HG03025 (cell line): ENCODE measurements at regions not wholly inside any gene's neighbourhood (a gene's known extent, or its start where the extent isn't known, plus 50 kb on each side); places are given as distances from the start of the nearest gene placed in this dataset.

ENCODE experiments used
- ATAC-seq: cut with Tn5 transposase; IDR thresholded peaks from one replicate; pipeline ENCODE4 v1.9.1; 2021; ENCODE audit warnings: mild to moderate bottlenecking, moderate library complexity; ENCODE audit not compliant: unreplicated experiment, low FRiP score

DNA sequence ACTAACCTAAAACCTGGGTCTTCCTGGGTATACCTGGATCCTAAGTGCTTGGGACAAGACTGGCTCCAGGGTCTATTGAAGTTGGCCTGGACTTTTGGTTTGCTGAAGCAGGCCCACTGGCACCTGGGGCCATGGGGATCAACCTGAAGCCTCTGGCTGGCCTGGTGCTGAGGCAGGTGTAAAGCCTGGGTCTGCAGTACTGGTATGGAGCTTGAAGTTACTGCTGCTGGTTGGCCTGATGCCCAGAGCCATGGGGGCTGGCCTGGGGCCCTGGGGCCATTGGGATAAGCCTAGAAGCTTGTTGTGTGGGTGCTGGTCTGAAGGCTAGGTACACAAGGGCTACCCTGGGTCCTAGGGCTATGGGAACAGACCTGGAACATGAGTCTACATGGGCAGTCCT is 743.2 kb upstream of the GRIA3 start:
- no peak for ATAC-seq

- no peak for ATAC-seq
These were observed 742.6 kb upstream of the GRIA3 start for GRCh38 chrX:122441451-122441850.

DNA sequence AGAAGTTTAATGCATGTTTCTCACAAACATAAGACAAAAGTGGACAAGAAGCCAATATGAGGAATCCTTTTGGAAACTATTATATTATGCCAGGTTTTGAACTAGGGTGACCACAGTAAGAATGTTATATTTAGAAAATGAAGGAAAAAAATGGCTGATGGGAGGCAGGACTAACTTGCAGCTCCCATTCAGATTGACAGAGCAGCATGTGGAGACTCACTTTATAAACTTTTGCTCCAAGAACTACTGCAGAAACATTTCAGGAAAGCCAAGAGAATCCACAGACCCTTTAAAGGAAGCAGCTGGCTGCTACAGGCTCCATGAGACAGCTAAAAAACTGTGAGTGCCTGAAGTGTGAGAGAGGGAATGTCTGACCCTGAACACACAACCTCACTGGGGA is 738.6 kb upstream of the GRIA3 start:
- ATAC-seq: no peak

DNA sequence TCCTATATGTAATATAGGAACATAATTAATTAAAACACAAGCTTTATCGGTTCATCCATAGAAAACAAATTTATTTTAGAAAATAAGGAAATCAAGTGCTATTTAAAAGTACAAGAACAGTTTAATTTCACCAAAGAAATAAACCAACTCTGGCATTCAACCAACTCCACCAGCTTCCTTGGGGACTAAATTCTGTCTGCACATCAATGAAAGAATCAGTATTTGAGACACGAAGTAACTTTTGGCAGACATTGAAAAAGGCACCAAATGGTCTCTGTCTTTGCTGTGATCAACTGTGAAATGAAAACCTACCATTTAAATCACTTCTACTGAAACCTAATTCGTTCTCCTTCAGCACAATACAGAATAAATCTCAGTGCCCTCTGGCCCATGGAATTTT is 719.7 kb upstream of the GRIA3 start:
- ATAC-seq: no peak

- ATAC-seq: no peak
These were observed 708.8 kb upstream of the GRIA3 start for GRCh38 chrX:122475306-122475705.

DNA sequence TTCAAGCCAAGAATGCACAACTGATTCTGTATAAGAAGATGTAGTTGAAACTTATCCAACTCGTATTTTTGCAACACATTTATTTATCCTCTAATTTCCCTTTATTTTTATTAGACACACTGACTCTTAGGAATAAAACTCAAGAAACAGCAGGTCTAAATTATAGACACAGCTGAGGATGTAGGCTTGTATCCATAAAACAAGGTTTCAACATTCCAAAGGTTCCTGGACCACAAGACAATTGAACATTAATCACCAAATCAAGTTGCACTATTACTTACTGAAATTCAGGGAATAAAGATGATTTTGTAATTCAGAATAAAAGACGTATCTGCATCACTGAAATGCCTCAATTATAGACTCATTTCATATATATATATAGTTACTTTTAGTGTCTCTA is 683.5 kb upstream of the GRIA3 start:
- no peak for ATAC-seq

DNA sequence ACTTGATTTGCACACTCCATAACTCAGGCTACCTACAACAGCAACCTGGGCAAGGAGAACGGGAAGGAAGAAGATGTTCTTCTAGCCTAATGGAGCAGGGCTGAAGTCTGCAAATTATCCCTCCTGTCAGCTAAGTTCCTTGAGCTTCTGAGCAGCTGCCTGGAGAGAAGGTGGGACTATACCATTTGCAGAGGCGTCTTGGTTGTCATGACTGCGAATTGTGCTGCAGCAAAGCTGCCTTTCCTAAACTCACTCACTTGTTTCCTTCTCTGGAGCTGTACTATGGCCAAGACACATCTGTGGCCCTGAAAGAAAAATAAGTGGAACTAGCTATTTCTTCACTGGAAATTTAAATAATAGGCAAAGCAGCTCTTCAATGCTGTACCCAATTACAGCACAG is 682.4 kb upstream of the GRIA3 start:
- no peak for ATAC-seq

- ATAC-seq: no peak
These were observed 680.1 kb upstream of the GRIA3 start for GRCh38 chrX:122504026-122504425.

- no peak for ATAC-seq
These were observed 671.5 kb upstream of the GRIA3 start for GRCh38 chrX:122512561-122513072.

DNA sequence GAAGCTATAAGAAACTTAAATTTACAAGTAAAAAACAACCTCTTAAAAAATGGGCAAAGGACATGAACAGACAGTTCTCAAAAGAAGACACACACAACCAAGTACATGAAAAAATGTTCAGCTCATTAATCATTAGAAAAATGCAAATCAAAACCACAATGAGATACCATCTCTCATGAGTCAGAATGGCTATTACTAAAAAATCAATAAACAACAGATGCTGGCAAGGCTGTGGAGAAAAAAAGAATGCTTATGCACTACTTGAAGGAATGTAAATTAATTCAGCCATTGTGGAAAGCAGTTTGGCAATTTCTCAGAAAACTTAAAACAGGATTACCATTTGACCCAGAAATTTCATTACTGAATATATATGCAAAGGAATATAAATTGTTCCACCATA is 666.3 kb upstream of the GRIA3 start:
- no peak for ATAC-seq

DNA sequence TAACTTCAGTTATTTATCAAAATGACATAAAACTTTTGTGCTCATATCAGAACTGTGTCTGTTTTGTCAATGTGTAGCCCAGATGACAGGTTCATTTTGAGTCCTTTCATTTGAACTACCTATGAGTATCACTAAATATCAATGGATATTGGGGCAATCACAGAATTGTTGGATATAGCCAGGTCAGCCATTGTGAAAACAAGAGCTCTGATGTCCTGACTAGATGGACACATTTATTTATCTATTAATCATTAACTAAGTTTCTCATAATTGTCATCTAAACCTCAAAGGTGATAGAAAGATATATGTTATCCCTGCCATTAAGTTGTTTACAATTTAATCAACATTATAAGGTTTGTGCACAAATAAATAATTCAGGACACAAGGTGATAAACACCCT is 638.3 kb upstream of the GRIA3 start:
- no peak for ATAC-seq

- ATAC-seq: no peak
These were observed 637.8 kb upstream of the GRIA3 start for GRCh38 chrX:122546269-122546668.

DNA sequence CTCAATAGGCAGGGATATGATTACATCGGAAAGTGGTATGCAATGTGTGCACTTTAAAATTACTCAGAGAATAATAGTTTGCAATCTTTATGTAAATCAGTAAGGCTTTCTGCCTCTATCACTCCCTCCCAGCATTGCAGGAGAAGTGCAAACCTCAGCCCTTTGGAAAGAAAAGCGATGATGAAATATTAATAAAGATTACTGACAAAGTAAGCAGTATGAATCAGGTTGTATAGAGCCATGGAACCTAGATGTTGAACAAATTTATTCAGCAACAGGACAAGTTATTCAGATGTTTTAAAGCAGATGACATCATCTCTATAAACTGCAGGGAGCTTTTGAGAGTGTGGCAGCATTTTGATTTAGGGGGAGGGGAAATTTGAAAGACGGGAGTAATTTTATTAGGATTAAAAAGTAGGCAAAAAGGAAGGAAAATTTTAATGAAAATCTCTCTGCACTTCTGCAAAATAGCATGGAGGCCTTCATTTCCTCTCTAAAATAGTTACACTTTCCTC is 631.7 kb upstream of the GRIA3 start:
- no peak for ATAC-seq

GRCh38 chrX:122555925-122556324 is 628.2 kb upstream of the GRIA3 start:
- no peak for ATAC-seq

DNA sequence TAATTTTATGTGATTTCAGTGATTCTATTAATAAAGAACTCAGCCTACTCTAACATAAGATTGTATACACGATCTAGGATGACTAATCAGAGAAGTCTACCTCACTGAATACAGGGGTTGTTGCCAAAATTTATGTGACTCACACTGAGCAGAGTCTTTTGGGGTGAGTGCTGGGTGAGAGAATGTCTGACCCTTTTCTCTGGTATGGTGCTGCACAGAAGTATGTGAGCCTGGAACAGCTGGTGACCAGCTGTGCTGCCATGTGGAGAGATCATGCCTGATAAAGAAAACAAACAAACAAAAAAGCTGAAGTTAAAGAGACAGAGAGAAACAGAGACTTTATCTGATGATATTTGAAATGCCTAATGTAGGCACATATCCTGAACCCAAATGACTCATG is 618.1 kb upstream of the GRIA3 start:
- no peak for ATAC-seq

GRCh38 chrX:122566401-122566800 is 617.7 kb upstream of the GRIA3 start:
- no peak for ATAC-seq

DNA sequence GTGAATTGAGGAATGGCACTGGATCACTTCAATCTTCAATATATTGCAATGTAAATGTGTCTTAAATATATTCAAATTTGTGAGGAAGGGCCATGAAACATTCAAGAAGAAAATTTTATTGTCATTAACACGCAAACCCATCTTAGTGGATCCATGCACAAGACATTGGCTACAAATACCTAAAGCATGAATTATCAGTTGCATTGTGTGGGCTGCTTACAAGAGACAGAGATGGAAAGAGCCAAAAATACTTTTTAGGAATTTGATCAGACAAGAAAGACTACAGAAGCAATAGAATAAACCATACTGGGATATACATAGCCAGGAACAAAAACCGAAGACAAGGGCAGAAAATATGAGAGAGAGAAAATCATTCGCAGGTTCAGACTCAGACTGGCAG is 616.2 kb upstream of the GRIA3 start:
- no peak for ATAC-seq

DNA sequence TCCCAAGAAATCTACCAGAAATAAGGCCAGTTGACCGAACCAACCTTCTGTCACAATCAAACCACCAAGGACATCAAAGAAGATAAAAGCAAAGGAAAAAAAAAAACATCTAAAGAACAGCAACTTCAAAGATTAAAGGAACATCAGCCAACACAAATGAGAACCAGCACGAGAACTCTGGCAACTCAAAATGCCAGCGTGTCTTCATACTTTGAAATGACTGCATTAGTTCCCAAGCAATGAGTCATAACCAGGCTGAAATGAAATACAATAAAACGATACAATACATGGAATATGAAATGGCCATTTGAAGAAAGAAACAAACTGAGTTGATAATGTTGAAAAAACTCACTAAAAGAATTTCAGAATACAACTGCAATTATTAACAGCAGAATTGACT is 611.6 kb upstream of the GRIA3 start:
- ATAC-seq: no peak

DNA sequence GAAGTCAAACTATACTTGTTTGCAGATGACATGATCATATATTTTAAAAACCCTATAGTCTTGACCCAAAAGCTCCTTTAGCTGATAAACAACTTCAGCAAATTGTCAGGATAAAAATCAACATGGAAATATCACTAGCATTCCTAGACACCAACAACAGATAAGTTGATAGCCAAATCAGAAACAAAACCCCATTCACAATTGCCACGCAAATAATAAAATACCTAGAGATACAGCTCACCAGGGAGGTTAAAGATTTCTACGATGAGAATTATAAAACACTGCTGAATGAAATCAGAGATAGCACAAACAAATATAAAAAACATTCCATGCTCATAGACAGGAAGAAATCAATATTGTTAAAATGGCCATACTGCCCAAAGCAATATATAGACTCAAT is 605.0 kb upstream of the GRIA3 start:
- no peak for ATAC-seq

DNA sequence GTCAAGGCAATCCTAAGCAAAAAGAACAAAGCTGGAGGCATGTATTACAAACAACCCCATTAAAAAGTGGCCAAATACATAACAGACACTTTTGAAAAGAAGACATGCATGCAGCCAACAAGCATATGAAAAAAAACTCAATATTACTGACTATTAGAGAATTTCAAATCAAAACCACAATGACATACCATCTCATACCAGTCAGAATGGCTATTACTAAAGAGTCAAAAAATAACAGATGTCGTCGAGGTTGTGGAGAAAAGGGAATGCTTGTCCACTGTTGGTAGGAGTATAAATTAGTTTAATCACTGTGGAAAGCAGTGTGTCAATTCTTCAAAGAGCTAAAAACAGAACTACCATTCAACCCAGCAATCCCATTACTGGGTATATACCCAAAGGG is 604.6 kb upstream of the GRIA3 start:
- ATAC-seq: no peak

GRCh38 chrX:122582280-122582974 is 601.7 kb upstream of the GRIA3 start:
- ATAC-seq: no peak

- no peak for ATAC-seq
These were observed 601.1 kb upstream of the GRIA3 start for GRCh38 chrX:122582975-122583305.

GRCh38 chrX:122583551-122583950 is 600.5 kb upstream of the GRIA3 start:
- no peak for ATAC-seq
